ENCODE measurements at regions not wholly inside any gene's neighbourhood (a gene's known extent, or its start where the extent isn't known, plus 50 kb on each side); places are given as distances from the start of the nearest gene placed in this dataset.

DNA sequence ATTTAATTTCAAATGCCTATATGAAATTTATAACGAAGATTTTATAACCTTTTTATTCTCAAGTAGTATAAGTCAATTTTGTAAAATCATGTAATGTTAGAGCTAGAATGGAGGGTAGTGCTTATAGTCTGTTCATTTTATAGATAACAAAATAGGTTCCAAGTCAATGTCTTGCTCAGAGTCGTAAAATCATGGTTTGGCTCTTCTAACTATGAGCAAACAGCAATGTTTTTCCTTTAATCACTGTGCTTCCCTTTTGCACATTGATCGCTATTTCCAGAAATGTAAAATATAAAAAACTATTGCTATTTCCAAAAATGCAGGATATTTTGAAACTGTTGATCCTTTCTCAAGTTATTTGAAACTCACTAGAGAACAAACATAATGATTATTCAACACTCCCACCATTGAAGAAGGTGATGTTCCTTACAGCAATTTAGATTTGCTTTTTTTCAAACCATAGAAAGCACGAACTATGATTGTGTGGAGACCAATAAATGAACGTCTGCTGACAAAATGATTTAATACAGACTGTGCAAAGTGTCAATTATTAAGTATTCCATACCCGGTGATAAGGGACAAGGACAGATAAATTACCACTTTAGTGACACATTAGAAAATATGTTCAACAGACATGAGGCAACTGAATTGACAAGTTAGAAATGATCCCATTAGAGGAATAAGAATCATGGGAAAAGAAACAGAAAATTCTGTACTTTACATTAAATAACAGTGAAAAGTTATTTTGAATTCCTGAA lies 412.1 kb upstream of the TECRL start:
- no peaks in the 10 kb centered on the region for H3K36me3 Mint-ChIP-seq
- H3K4me3 Mint-ChIP-seq: no peak overlapping the region
- H3K4me1 Mint-ChIP-seq: peaks cover 4% of the 10 kb centered on the region; the same call in 1 of the 2 replicates
- peaks cover 5% of the 10 kb centered on the region; the same call in 1 of the 2 replicates for H3K9me3 Mint-ChIP-seq
- ChIA-PET CTCF (no interaction called here), POLR2A (no interaction called here)
- no peak for DNase-seq (ENCODE audit: low spot score)
- no peaks in the 10 kb centered on the region for H3K27me3 Mint-ChIP-seq (ENCODE audit: low read depth)
- H3K27ac Mint-ChIP-seq: peak overlapping the region; percentile 30; the same call in 1 of the 2 replicates
- ATAC-seq: no peak
- no peak for TF ChIP-seq MYBL2 (CRISPR knock-in tag; IDR thresholded peaks at IDR 0.05)
- TF ChIP-seq ESRRA (CRISPR knock-in tag; IDR thresholded peaks at IDR 0.05; ENCODE audit: borderline replicate concordance): no peak
- TF ChIP-seq EMX1 (CRISPR knock-in tag; IDR thresholded peaks at IDR 0.05): no peak
- TF ChIP-seq, protein P1, sequence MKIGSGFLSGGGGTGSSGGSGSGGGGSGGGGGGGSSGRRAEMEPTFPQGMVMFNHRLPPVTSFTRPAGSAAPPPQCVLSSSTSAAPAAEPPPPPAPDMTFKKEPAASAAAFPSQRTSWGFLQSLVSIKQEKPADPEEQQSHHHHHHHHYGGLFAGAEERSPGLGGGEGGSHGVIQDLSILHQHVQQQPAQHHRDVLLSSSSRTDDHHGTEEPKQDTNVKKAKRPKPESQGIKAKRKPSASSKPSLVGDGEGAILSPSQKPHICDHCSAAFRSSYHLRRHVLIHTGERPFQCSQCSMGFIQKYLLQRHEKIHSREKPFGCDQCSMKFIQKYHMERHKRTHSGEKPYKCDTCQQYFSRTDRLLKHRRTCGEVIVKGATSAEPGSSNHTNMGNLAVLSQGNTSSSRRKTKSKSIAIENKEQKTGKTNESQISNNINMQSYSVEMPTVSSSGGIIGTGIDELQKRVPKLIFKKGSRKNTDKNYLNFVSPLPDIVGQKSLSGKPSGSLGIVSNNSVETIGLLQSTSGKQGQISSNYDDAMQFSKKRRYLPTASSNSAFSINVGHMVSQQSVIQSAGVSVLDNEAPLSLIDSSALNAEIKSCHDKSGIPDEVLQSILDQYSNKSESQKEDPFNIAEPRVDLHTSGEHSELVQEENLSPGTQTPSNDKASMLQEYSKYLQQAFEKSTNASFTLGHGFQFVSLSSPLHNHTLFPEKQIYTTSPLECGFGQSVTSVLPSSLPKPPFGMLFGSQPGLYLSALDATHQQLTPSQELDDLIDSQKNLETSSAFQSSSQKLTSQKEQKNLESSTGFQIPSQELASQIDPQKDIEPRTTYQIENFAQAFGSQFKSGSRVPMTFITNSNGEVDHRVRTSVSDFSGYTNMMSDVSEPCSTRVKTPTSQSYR (CRISPR knock-in tag; IDR thresholded peaks at IDR 0.05): no peak
- no peak for TF ChIP-seq KAT7 (CRISPR knock-in tag; IDR thresholded peaks at IDR 0.05; ENCODE audit: borderline replicate concordance)
- no peak for TF ChIP-seq NR3C1 (CRISPR knock-in tag; conservative IDR thresholded peaks at IDR 0.05; ENCODE audit: low read depth)

DNA sequence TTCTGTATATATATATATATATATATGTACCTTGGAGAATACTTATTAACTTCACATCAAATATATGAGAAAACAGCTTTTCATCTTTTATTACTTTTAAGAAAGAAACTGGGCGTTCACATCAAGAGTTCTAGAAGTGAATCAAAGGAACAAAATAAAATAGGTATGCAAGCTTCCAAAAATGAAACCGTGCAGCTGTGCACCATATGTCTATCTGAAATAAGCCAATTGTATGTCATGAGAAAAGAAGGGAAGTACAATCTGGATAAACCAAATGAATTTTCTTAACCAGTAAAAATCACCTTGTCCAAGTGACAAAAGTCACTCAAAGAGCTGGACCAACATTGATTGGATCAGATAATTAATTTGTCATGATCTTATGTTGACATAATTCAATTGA lies 405.4 kb upstream of the TECRL start:
- ChIA-PET CTCF (no interaction called here), POLR2A (no interaction called here)
- Mint-ChIP-seq H3K27ac (no peak overlapping the region), H3K36me3 (no peaks in the 10 kb centered on the region), H3K4me3 (no peak overlapping the region), H3K27me3 (ENCODE audit: low read depth) (no peaks in the 10 kb centered on the region), H3K9me3 (peaks cover 8% of the 10 kb centered on the region; the same call in 1 of the 2 replicates), H3K4me1 (peaks cover 2% of the 10 kb centered on the region; the same call in 1 of the 2 replicates)
- TF ChIP-seq, protein P2, sequence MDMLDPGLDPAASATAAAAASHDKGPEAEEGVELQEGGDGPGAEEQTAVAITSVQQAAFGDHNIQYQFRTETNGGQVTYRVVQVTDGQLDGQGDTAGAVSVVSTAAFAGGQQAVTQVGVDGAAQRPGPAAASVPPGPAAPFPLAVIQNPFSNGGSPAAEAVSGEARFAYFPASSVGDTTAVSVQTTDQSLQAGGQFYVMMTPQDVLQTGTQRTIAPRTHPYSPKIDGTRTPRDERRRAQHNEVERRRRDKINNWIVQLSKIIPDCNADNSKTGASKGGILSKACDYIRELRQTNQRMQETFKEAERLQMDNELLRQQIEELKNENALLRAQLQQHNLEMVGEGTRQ (CRISPR knock-in tag; IDR thresholded peaks at IDR 0.05): no peak
- TF ChIP-seq SMAD4 (CRISPR knock-in tag; IDR thresholded peaks at IDR 0.05) (no peak), SOX15 (CRISPR knock-in tag; IDR thresholded peaks at IDR 0.05) (no peak), ATF1 (CRISPR knock-in tag; IDR thresholded peaks at IDR 0.05) (no peak), IRF2 (CRISPR knock-in tag; IDR thresholded peaks at IDR 0.05; ENCODE audit: borderline replicate concordance, low read depth) (no peak)
- TF ChIP-seq, protein P3, sequence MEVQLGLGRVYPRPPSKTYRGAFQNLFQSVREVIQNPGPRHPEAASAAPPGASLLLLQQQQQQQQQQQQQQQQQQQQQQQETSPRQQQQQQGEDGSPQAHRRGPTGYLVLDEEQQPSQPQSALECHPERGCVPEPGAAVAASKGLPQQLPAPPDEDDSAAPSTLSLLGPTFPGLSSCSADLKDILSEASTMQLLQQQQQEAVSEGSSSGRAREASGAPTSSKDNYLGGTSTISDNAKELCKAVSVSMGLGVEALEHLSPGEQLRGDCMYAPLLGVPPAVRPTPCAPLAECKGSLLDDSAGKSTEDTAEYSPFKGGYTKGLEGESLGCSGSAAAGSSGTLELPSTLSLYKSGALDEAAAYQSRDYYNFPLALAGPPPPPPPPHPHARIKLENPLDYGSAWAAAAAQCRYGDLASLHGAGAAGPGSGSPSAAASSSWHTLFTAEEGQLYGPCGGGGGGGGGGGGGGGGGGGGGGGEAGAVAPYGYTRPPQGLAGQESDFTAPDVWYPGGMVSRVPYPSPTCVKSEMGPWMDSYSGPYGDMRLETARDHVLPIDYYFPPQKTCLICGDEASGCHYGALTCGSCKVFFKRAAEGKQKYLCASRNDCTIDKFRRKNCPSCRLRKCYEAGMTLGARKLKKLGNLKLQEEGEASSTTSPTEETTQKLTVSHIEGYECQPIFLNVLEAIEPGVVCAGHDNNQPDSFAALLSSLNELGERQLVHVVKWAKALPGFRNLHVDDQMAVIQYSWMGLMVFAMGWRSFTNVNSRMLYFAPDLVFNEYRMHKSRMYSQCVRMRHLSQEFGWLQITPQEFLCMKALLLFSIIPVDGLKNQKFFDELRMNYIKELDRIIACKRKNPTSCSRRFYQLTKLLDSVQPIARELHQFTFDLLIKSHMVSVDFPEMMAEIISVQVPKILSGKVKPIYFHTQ (CRISPR knock-in tag; IDR thresholded peaks at IDR 0.05): no peak
- TF ChIP-seq, protein P4, sequence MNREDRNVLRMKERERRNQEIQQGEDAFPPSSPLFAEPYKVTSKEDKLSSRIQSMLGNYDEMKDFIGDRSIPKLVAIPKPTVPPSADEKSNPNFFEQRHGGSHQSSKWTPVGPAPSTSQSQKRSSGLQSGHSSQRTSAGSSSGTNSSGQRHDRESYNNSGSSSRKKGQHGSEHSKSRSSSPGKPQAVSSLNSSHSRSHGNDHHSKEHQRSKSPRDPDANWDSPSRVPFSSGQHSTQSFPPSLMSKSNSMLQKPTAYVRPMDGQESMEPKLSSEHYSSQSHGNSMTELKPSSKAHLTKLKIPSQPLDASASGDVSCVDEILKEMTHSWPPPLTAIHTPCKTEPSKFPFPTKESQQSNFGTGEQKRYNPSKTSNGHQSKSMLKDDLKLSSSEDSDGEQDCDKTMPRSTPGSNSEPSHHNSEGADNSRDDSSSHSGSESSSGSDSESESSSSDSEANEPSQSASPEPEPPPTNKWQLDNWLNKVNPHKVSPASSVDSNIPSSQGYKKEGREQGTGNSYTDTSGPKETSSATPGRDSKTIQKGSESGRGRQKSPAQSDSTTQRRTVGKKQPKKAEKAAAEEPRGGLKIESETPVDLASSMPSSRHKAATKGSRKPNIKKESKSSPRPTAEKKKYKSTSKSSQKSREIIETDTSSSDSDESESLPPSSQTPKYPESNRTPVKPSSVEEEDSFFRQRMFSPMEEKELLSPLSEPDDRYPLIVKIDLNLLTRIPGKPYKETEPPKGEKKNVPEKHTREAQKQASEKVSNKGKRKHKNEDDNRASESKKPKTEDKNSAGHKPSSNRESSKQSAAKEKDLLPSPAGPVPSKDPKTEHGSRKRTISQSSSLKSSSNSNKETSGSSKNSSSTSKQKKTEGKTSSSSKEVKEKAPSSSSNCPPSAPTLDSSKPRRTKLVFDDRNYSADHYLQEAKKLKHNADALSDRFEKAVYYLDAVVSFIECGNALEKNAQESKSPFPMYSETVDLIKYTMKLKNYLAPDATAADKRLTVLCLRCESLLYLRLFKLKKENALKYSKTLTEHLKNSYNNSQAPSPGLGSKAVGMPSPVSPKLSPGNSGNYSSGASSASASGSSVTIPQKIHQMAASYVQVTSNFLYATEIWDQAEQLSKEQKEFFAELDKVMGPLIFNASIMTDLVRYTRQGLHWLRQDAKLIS (CRISPR knock-in tag; IDR thresholded peaks at IDR 0.05; ENCODE audit: borderline replicate concordance): no peak
- ATAC-seq (no peak), DNase-seq (ENCODE audit: low spot score) (no peak)
